SK-N-SH treated with all-trans-retinoic acid at 6 μM for 48 hours (cell line): ENCODE measurements at regions not wholly inside any gene's neighbourhood (a gene's known extent, or its start where the extent isn't known, plus 50 kb on each side); places are given as distances from the start of the nearest gene placed in this dataset.

Experiments used
- ATAC-seq: fragments of 200-7000 bp; cut with Tn5 transposase; 3 replicates; pipeline ENCODE4 v1.9.1; 2020; ENCODE audit warnings: mild to moderate bottlenecking, moderate library complexity
- ARNTL ChIP-seq: fragments of 450-650 bp; formaldehyde crosslinking; IDR thresholded peaks from 2 replicates; pipeline ENCODE4 v1.5.0; 2020; ENCODE audit warnings: low read depth, mild to moderate bottlenecking, moderate library complexity, borderline replicate concordance
- BACH2 ChIP-seq: fragments of 250-450 bp; sonication (Bioruptor Pico); IDR thresholded peaks from 2 replicates; pipeline ENCODE4 v1.9.0; 2021; ENCODE audit warnings: mild to moderate bottlenecking, borderline replicate concordance
- CREB5 ChIP-seq: fragments of 250-450 bp; sonication (Bioruptor Pico); IDR thresholded peaks from 2 replicates; pipeline ENCODE4 v1.5.1; 2020; ENCODE audit warnings: low read depth, mild to moderate bottlenecking, moderate library complexity
- CSDC2 ChIP-seq: fragments of 250-450 bp; sonication (Bioruptor Pico); IDR thresholded peaks from 2 replicates; pipeline ENCODE4 v1.5.0; 2020; ENCODE audit warnings: mild to moderate bottlenecking, moderate library complexity
- CSRNP3 ChIP-seq: fragments of 250-450 bp; sonication (Bioruptor Pico); IDR thresholded peaks from 2 replicates; pipeline ENCODE4 v1.5.1; 2021; ENCODE audit warnings: mild to moderate bottlenecking, moderate library complexity
- ESRRG ChIP-seq: fragments of 250-450 bp; sonication (Bioruptor Pico); IDR thresholded peaks from 2 replicates; pipeline ENCODE4 v1.6.1; 2021; ENCODE audit warnings: mild to moderate bottlenecking
- GLIS3 ChIP-seq: fragments of 250-450 bp; sonication (Bioruptor Pico); IDR thresholded peaks from 2 replicates; pipeline ENCODE4 v1.5.0; 2020; ENCODE audit warnings: mild to moderate bottlenecking, moderate library complexity
- ISL1 ChIP-seq: fragments of 250-450 bp; sonication (Bioruptor Pico); IDR thresholded peaks from 2 replicates; pipeline ENCODE4 v2.1.2; 2022; ENCODE audit warnings: mild to moderate bottlenecking, moderate library complexity
- OSR1 ChIP-seq: fragments of 250-450 bp; sonication (Bioruptor Pico); IDR thresholded peaks from 2 replicates; pipeline ENCODE4 v1.8.0; 2022; ENCODE audit warnings: moderate library complexity, mild to moderate bottlenecking, inconsistent platforms
- PATZ1 ChIP-seq: fragments of 250-450 bp; sonication (Bioruptor Pico); IDR thresholded peaks from 2 replicates; pipeline ENCODE4 v1.8.0; 2020; ENCODE audit warnings: mild to moderate bottlenecking, moderate library complexity, borderline replicate concordance
- POU6F1 ChIP-seq: fragments of 250-450 bp; sonication (Bioruptor Pico); IDR thresholded peaks from 2 replicates; pipeline ENCODE4 v1.8.0; 2021; ENCODE audit warnings: low read depth, mild to moderate bottlenecking, moderate library complexity, borderline replicate concordance
- PPARA ChIP-seq: fragments of 250-450 bp; sonication (Bioruptor Pico); IDR thresholded peaks from 2 replicates; pipeline ENCODE4 v1.5.0; 2020; ENCODE audit warnings: mild to moderate bottlenecking, borderline replicate concordance
- RARB ChIP-seq: fragments of 250-450 bp; sonication (Bioruptor Pico); IDR thresholded peaks from 2 replicates; pipeline ENCODE4 v1.8.0; 2021; ENCODE audit warnings: mild to moderate bottlenecking, moderate library complexity
- SNAI2 ChIP-seq: fragments of 250-450 bp; sonication (Bioruptor Pico); IDR thresholded peaks from 2 replicates; pipeline ENCODE4 v1.5.0; 2020; ENCODE audit warnings: mild to moderate bottlenecking, moderate library complexity
- TOX ChIP-seq: fragments of 250-450 bp; sonication (Bioruptor Pico); IDR thresholded peaks from 2 replicates; pipeline ENCODE4 v1.8.0; 2021; ENCODE audit warnings: mild to moderate bottlenecking, moderate library complexity, borderline replicate concordance
- TSHZ2 ChIP-seq: fragments of 250-450 bp; sonication (Bioruptor Pico); IDR thresholded peaks from 2 replicates; pipeline ENCODE4 v1.5.0; 2020; ENCODE audit warnings: mild to moderate bottlenecking, moderate library complexity
- ZC3H10 ChIP-seq: fragments of 250-450 bp; sonication (Bioruptor Pico); IDR thresholded peaks from 2 replicates; pipeline ENCODE4 v1.5.1; 2021; ENCODE audit warnings: mild to moderate bottlenecking, moderate library complexity
- ZFP3 ChIP-seq: fragments of 250-450 bp; sonication (Bioruptor Pico); IDR thresholded peaks from 2 replicates; pipeline ENCODE4 v1.5.0; 2020; ENCODE audit warnings: mild to moderate bottlenecking, moderate library complexity
- ZFP30 ChIP-seq: fragments of 450-650 bp; formaldehyde crosslinking; IDR thresholded peaks from 2 replicates; pipeline ENCODE4 v1.5.0; 2022; ENCODE audit warnings: mild to moderate bottlenecking, moderate library complexity
- ZNF565 ChIP-seq: fragments of 450-650 bp; formaldehyde crosslinking; conservative IDR thresholded peaks from 2 replicates; pipeline ENCODE4 v1.5.0; 2020; ENCODE audit warnings: low read depth, mild to moderate bottlenecking, moderate library complexity
- ZNF70 ChIP-seq: fragments of 450-650 bp; formaldehyde crosslinking; IDR thresholded peaks from 2 replicates; pipeline ENCODE4 v1.5.0; 2020; ENCODE audit warnings: mild to moderate bottlenecking, moderate library complexity
- ZNF8 ChIP-seq: fragments of 450-650 bp; formaldehyde crosslinking; IDR thresholded peaks from 2 replicates; pipeline ENCODE4 v1.5.0; 2020; ENCODE audit warnings: mild to moderate bottlenecking, moderate library complexity

GRCh38 chr1:239764546-239764945 is 327.1 kb upstream of the FMN2 start:
- ATAC-seq: no peak
- TF ChIP-seq CSDC2 (CRISPR knock-in tag) (no peak), CSRNP3 (CRISPR knock-in tag) (no peak)

GRCh38 chr1:239765163-239765562 is 326.5 kb upstream of the FMN2 start:
- TF ChIP-seq GLIS3 (CRISPR knock-in tag) (no peak), TOX (CRISPR knock-in tag) (no peak), ZNF70 (CRISPR knock-in tag) (no peak), CSRNP3 (CRISPR knock-in tag) (no peak), PATZ1 (CRISPR knock-in tag) (no peak), RARB (CRISPR knock-in tag) (no peak), SNAI2 (CRISPR knock-in tag) (no peak), CREB5 (CRISPR knock-in tag) (no peak), ESRRG (CRISPR knock-in tag) (no peak), OSR1 (CRISPR knock-in tag) (no peak), CSDC2 (CRISPR knock-in tag) (no peak), ZFP3 (CRISPR knock-in tag) (no peak), PPARA (no peak), ZC3H10 (CRISPR knock-in tag) (no peak), ISL1 (no peak), TSHZ2 (no peak)
- TF ChIP-seq, all 23 proteins: peak for 0
- ATAC-seq: no peak

- no peak for ATAC-seq
- TF ChIP-seq ZNF70 (CRISPR knock-in tag) (no peak), PPARA (no peak), TOX (CRISPR knock-in tag) (no peak), POU6F1 (CRISPR knock-in tag) (no peak), ZC3H10 (CRISPR knock-in tag) (no peak), BACH2 (no peak), ZNF8 (CRISPR knock-in tag) (no peak), SNAI2 (CRISPR knock-in tag) (no peak), ZFP30 (CRISPR knock-in tag) (no peak), ISL1 (no peak), ZNF565 (no peak), CSDC2 (CRISPR knock-in tag) (no peak), ZFP3 (CRISPR knock-in tag) (no peak), PATZ1 (CRISPR knock-in tag) (no peak), GLIS3 (CRISPR knock-in tag) (no peak), CREB5 (CRISPR knock-in tag) (no peak), ARNTL (CRISPR knock-in tag) (no peak)
These were observed 320.1 kb upstream of the FMN2 start for GRCh38 chr1:239771550-239771949.
